HG02870 (cell line): ENCODE measurements at regions not wholly inside any gene's neighbourhood (a gene's known extent, or its start where the extent isn't known, plus 50 kb on each side); places are given as distances from the start of the nearest gene placed in this dataset.
A peak's percentile ranks its signal among the peaks of the same experiment; 100 is the strongest.

ENCODE experiments used
- ATAC-seq: cut with Tn5 transposase; IDR thresholded peaks from one replicate; pipeline ENCODE4 v1.9.1; 2021; ENCODE audit warnings: mild to moderate bottlenecking, moderate library complexity; ENCODE audit not compliant: unreplicated experiment

DNA sequence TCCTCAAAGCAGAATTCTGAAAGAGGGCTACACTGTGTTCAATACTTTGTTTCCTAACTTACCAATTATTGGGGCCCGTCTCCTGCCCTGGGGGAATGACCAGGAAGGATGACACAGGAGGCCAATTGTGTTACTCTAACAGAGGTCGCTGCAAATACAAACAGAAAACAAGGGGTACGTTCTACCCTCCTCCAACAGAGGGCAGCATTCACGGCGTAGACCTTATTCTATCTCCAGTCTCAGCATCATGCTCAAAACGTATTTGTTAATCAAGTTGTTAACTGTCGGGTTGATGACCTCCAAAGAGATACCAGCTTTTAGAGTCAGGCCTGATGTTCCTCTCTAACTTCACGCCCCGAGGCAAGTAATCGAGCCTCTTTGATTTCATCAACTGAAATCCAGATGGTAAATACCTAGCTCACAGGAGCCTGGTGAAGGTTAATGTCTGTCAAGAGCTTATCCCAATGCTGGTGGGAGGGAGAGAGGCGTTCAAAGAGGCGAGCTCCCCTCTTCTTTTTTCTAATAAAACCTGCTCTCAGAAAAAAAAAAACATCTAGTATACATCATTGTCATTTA lies 181.0 kb upstream of the KCNIP4 start:
- ATAC-seq = no peak

- ATAC-seq = no peak
These were observed 173.5 kb upstream of the KCNIP4 start for GRCh38 chr4:22122062-22122461.

DNA sequence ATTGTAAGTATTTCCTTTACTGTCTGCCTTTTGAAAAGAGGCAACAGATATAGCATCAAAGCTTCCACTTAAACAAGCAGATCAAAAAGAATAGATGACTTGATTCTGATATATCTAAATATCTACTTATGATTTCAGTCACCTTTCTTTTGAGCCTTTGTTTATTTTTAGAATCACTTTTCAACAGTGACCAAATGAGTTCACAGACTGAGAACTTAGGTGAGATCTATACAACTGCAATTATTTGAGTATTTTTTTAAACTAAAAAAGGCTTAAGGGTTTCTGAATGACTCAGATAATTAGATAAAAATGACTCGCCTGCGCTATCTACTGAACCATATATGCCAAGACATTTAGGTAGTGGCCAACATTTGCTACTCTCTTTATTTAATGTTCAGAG lies 166.7 kb upstream of the KCNIP4 start:
- ATAC-seq = no peak

- no peak for ATAC-seq
These were observed 155.2 kb upstream of the KCNIP4 start for GRCh38 chr4:22103768-22104167.

DNA sequence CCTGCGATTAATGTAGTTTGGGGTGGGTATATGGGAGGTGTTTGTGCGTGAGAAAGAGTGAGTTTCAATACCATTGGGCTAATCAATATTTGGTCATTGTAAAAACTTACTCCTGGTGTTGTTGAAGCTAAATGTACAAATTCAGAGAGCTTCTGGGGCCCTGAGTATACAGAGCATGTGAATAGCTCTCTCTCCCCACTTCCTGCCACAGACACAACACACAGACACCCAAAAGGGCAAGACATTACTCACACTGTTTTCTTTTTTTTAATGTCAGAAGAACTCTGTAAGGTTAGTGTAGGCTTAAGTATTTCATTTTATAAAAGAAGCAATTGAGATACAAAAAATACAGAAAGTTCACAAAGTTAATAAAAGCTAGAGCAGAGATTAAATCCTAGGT lies 151.3 kb upstream of the KCNIP4 start:
- ATAC-seq = no peak

GRCh38 chr4:22097596-22097995 lies 149.0 kb upstream of the KCNIP4 start:
- ATAC-seq = no peak

- ATAC-seq = no peak
These were observed 145.6 kb upstream of the KCNIP4 start for GRCh38 chr4:22094217-22094616.

- no peak for ATAC-seq
These were observed 144.6 kb upstream of the KCNIP4 start for GRCh38 chr4:22093126-22093525.

DNA sequence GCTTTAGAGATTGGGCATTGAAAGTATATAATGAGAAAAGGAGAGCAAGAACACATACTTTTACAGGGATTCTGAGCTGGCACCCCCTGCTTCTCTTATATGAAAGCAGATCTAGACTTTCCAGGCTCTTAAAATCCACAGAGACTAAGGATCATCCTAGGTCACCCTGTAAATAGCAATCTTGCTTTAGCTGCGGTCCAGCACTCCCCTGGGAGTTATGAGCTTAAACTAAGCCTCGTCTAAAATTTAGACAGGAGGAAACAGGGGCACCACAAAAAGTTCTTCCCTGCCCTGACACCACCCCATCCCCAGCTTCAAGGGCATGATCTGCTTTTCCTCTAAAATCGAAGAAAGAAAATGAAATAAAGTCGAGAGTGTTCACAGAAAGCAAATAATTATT lies 143.3 kb upstream of the KCNIP4 start:
- no peak for ATAC-seq

- no peak for ATAC-seq
These were observed 142.8 kb upstream of the KCNIP4 start for GRCh38 chr4:22091352-22091717.

GRCh38 chr4:22090661-22091351 lies 142.2 kb upstream of the KCNIP4 start:
- ATAC-seq = no peak

DNA sequence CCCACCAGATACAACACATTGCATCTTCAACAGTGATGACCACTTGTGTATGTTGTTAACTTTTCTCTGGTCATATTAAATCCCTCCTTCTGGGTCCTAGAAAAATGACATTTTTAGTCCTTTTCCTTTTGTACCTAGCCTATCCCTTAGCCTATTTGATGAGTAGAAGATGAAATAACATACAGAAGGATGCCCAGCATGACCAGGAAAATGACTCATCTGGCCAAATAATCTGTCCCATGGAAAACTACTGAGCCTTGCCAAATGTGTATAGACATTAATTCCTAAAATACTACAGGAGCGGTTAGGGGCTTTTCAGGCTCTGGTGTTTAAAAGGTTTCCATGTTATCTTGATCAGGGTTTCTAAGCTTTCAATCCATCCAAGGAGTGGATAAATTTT lies 129.0 kb upstream of the KCNIP4 start:
- no peak for ATAC-seq

DNA sequence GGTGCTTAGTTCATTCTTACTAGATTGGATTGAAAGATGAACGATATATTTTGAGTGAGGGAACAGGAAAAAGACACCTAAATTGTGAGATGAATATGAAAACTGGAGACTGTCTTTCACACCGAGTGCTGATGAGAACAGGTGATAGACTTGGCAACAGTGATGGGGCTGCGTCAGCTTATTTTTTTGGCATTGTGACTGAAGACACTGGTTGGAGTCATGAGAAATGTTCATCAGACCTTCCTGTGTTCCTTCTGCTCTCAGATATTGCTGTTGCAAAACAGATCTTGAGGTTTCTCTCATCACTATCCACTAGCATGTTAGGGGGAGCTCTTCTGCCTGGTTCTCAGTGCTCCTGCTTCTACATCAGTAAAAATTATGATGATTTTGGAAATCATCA lies 124.2 kb upstream of the KCNIP4 start:
- ATAC-seq = no peak

- no peak for ATAC-seq
These were observed 123.7 kb upstream of the KCNIP4 start for GRCh38 chr4:22072240-22072639.

DNA sequence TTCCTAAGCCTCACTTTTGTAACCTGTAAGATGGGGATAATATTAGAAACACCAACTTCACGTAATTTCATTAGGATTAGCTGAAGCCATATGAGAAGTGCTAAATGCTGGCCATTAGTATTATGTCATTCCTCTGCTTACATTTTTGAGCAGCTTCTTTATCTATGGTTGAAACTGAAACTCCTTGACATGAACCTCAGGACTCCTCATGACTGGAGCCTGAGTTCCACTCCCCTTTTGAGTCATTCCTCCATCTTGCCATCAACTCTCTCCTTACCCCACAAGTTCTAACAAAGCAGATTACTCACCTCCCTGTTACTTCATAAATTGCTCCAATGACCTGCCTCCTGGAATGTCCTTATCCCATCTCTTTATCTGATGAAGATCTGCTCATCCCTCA lies 123.2 kb upstream of the KCNIP4 start:
- peak; percentile 98 for ATAC-seq

DNA sequence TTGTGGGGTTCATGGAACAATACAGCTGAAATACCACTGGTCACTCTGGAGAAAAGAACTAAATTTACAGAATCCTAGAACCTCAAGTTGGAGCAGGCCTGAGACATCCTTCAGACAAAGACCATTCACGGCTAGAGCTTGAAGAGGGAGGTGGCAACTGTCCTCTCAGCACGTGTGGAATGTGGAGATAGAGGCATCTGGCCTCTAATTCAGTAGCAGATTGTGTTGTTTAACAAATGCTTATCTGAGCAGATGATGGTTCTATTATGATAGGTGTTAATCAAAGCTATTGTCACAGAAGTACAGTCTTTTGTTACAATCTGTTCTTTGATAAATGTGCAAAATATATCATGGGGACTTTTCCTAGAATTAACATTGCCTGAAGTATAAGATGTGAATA lies 121.7 kb upstream of the KCNIP4 start:
- no peak for ATAC-seq

GRCh38 chr4:22063613-22064012 lies 115.0 kb upstream of the KCNIP4 start:
- no peak for ATAC-seq

- no peak for ATAC-seq
These were observed 114.1 kb upstream of the KCNIP4 start for GRCh38 chr4:22062676-22063075.

DNA sequence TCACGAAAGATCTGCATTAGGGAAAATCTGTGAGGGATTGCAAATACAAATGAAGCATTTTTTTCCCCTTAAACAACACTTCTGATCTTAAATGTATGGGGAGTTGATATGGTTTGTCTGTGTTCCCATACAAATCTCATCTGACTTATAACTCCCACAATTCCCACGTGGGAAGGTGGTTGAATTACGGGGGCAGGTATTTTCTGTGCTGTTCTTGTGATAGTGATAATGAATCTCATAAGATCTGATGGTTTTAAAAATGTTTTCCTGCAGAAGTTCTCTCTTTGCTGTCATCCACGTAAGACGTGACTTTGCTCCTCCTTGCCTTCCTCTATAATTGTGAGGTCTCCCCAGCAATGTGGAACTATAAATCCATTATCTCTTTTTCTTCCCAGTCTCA lies 107.4 kb upstream of the KCNIP4 start:
- ATAC-seq = no peak

DNA sequence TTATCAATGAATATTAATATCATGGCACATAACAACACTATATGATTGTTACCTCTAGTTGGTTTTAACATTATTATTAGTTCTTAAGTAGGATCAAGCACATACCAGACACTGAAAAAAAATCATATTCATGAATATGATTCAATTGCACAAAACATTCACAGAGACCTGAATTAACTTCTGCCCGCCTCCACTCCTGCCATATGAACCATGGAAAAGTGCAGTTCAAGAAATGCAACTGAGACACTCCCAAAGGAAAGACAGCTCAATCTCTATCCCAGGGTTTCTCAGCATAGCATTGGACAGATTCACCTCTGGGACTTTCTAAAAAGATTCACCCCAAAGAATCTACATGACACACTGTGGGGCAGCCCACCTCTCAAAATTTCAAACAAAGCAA lies 103.5 kb upstream of the KCNIP4 start:
- no peak for ATAC-seq

GRCh38 chr4:22048323-22048722 lies 99.8 kb upstream of the KCNIP4 start:
- no peak for ATAC-seq

DNA sequence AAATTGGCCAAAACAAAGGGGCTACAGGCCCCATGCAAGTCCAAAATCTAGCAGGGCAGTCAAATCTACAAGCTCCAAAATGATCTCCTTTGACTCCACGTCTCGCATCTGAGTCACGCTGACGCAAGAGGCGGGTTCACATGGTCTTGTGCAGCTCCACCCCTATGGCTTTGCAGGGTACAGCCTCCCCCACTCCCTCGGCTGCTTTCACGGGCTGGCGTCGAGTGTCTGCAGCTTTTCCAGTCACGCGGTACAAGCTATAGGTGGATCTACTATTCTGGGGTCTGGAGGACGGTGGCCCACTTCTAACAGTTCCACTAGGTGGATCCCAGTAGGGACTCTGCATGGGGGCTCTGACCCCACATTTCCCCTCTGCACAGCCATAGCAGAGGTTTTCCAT lies 99.2 kb upstream of the KCNIP4 start:
- ATAC-seq = no peak

- ATAC-seq = no peak
These were observed 96.6 kb upstream of the KCNIP4 start for GRCh38 chr4:22045051-22045630.
